ENCODE measurements at regions not wholly inside any gene's neighbourhood (a gene's known extent, or its start where the extent isn't known, plus 50 kb on each side); places are given as distances from the start of the nearest gene placed in this dataset.

DNA sequence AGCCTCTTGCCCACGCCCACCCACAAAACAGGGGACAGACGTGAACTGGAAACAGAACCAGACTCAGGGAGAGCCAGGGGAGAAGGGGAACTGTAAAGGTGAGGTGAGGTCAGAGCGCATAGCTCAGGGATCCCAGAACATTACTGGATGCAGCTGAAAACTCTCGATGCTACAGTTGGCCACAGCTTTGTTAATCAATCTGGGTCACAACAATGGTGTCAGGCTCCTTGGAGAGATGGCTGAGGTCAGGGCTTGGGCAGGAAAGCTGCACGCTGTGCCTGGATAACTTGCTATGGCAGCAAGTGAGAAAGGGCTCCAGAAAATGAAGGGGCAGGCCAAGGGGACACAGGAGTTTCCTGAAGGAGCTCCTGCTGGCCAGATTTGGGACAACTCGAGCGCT, 263.3 kb downstream of the TFCP2L1 start:
- TF ChIP-seq GATA3 (IDR thresholded peaks at IDR 0.05; ENCODE audit: low read depth, low read length) (no peak), GATA2 (IDR thresholded peaks at IDR 0.05; ENCODE audit: low read depth, low read length) (no peak)

DNA sequence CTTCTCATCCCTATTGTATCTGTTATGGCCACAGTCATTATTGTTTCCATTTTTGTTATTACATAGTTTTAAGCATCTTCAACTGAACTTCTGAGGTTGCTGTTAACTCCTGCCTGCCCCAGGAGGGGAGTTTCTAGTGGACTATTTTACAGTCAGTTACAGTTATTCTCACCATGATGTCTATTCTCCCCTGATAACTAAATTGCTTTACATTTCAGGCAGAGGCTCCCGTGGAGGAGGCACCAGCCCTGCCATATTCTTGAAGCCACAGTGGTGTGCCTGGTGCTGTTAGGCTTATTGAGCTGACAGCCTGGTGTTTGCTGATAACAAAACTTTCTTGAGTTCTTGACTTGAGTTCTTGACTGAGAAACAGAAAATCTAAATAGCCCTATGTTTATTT, 256.4 kb downstream of the TFCP2L1 start:
- TF ChIP-seq GATA3 (IDR thresholded peaks at IDR 0.05; ENCODE audit: low read depth, low read length) (no peak), GATA2 (IDR thresholded peaks at IDR 0.05; ENCODE audit: low read depth, low read length) (no peak)

GRCh38 chr2:121030523-121030922, 254.5 kb downstream of the TFCP2L1 start:
- no peak for TF ChIP-seq GATA2 (IDR thresholded peaks at IDR 0.05; ENCODE audit: low read depth, low read length)
- no peak for TF ChIP-seq GATA3 (IDR thresholded peaks at IDR 0.05; ENCODE audit: low read depth, low read length)

DNA sequence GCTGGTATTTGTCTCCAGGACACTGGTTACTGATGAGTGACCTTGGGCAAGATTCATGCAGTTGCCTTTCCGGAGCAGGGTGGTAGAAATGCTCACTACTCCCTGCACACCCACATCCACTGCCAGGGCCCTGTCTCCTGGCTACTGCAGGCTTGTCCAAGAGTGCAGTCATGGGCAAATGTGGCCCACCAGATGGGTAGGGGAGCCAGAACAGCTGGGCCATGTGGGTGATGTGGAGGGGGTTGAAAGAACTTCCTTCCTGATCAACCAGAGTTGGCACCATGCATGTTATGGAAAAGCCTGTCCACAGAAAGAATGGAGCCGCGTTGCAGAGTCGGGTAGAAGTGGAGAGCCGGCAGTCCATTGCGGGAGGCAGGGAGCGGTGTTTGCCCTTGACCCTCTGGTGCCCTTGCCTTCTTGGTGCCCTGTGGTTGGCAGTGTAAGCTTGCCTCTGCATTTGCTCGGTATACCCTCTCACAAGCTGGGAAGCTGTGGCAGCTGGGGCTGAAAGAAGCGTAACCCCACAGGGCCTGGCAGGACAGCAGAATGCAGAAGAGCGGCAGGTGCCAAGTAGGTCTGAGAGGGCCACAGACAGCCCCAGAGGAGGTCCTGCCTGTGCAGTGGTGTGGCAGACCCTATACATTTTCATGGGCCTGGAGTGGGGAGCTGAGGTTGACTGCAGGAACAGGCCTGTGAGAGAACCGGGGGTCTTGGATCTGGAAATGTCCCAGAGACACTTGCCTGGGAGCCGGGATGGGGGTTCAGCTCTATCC, 253.2 kb downstream of the TFCP2L1 start:
- TF ChIP-seq GATA2 (IDR thresholded peaks at IDR 0.05; ENCODE audit: low read depth, low read length) (no peak), GATA3 (IDR thresholded peaks at IDR 0.05; ENCODE audit: low read depth, low read length) (no peak)

DNA sequence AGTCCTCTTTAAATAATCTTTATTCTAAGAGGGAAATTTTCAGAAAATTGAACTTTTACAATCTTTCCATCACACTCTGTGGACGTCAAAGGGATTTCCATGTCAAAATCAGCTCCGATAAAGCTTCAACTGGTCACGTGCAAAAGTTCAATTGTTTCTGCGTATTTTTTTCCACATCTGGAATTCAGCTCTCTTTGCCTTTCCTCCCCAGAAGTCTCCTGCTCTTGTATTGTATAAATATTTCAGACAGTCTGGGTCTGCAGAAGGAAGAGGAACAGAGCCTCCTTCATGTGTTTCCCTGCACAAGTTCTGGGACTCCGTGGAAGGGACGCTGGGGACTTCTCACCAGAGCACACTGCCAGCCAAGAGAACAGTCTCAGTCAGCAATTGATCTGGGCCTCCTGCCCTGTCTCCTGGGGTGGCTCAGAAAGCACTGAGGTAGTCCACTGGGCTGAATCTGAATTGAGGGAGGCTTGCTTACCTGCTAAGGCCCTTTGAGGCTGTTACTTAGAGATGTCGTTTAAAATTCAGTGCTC, 251.5 kb downstream of the TFCP2L1 start:
- no peak for TF ChIP-seq GATA2 (IDR thresholded peaks at IDR 0.05; ENCODE audit: low read depth, low read length)
- TF ChIP-seq GATA3 (IDR thresholded peaks at IDR 0.05; ENCODE audit: low read depth, low read length): no peak

- TF ChIP-seq GATA3 (IDR thresholded peaks at IDR 0.05; ENCODE audit: low read depth, low read length) (no peak), GATA2 (IDR thresholded peaks at IDR 0.05; ENCODE audit: low read depth, low read length) (no peak)
Measured at GRCh38 chr2:121034551-121034950, 250.5 kb downstream of the TFCP2L1 start.

GRCh38 chr2:121036226-121036692, 248.7 kb downstream of the TFCP2L1 start:
- no peak for TF ChIP-seq GATA2 (IDR thresholded peaks at IDR 0.05; ENCODE audit: low read depth, low read length)
- no peak for TF ChIP-seq GATA3 (IDR thresholded peaks at IDR 0.05; ENCODE audit: low read depth, low read length)

DNA sequence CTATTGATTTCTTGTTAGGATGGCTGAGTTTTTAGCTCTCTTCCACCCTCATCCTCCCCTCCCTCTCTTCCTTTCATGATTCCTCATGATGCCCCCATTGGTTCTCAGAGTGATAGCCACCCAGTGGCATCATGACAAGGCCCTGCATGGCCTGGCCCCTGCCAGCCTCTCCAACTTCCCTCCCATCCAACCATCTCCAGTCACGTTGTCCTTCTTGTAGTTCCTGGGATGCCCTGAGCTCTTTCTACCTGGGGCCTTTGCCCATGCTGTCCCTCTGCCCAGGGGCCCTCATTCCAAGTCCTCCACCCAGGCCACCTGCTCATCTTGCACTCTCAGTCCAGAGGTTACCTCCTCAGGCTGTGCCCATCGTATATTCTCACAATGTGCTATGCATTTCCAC, 247.5 kb downstream of the TFCP2L1 start:
- no peak for TF ChIP-seq GATA2 (IDR thresholded peaks at IDR 0.05; ENCODE audit: low read depth, low read length)
- TF ChIP-seq GATA3 (IDR thresholded peaks at IDR 0.05; ENCODE audit: low read depth, low read length): no peak

DNA sequence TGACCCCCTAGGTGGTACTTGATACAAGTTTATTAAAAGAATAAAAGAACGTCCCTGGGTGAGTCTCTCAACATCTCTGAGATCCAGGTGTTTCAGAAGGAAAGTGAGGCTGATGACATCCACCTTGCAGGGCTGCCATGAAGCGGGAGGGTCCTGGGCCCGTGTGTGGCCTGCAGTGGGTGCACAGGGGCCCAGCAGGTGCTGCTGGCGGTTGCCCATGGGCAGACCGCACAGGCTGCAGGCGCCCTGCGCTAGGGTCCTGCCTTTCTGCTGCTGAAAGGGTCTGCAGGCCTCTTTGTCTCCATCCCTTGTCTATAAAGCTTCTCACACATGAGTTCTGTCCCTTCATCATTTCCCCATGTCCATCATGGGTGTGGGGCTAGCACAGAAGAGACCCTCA, 247.0 kb downstream of the TFCP2L1 start:
- TF ChIP-seq GATA3 (IDR thresholded peaks at IDR 0.05; ENCODE audit: low read depth, low read length) (no peak), GATA2 (IDR thresholded peaks at IDR 0.05; ENCODE audit: low read depth, low read length) (no peak)

DNA sequence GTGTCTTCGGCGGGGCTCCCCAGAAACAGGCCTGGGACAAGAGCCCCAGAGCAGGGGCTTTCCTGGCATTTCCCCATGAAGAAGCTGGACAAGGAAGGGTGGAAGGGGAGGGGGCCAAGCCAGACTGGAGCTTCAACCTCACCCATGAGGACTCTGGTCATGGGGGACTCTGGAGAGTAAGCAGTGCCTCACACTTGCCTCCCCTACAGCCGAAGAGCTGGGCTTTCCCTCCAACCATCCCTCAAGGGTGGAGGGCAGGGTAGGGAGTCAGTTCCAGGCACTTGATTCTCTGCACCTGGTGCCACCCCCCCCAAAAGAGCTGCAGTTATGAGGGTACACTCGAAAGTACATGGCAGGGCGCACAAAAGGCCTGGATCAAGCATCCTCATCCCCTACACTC, 246.6 kb downstream of the TFCP2L1 start:
- TF ChIP-seq GATA2 (IDR thresholded peaks at IDR 0.05; ENCODE audit: low read depth, low read length) (no peak), GATA3 (IDR thresholded peaks at IDR 0.05; ENCODE audit: low read depth, low read length) (no peak)

DNA sequence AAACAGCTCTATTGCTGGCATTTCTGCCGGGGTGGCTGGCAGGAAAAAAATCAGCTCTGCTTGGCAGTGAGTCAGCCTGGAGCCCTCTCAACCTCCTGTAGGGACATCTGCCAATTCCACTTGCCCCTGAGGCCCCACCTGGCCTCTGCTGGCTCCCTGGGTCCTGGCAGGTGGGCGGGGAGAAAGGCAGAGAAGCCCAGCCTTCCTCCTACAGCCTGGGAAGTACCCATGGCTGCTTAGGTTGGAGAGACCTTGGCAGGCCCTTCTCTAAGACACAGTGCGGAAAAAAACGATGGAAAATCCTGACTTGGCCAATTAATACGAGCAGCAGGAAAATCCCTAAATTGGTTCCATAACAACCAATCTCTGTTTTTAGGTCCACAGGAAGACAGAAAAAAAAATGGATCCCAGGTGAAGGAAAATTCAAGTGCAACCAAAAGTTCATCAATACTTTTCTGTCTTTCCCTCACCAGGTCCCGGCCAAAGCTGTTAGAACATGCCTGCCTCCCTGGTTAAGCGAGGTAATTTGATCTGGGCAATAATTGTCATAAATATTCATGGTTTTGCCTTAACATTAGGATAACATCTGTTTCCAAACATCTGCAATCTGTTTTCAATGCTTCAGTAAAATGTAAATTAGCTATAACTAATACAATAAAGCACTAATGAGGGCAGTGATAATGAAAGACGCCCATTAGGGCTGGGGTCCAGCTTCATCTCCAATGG, 245.9 kb downstream of the TFCP2L1 start:
- TF ChIP-seq GATA3 (IDR thresholded peaks at IDR 0.05; ENCODE audit: low read depth, low read length) (no peak), GATA2 (IDR thresholded peaks at IDR 0.05; ENCODE audit: low read depth, low read length) (no peak)

DNA sequence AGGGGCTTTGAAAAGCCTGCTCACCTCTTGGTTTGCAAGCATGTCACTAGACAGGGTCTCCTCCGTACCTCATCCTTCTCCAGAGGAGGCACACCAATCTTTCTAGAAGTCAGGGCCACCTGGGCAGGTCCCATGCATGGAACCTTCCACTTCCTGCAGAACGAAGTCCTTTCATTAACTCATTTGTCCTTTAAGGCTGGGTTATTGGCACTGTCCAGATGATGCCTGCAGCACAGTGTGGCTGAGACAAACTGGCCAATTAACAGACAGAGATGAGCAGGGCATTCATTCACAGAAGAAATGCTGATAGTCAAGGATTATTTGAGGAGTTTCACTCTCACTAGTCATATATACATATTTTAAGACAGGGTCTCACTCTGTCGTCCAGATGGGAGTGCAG, 245.3 kb downstream of the TFCP2L1 start:
- TF ChIP-seq GATA3 (IDR thresholded peaks at IDR 0.05; ENCODE audit: low read depth, low read length) (no peak), GATA2 (IDR thresholded peaks at IDR 0.05; ENCODE audit: low read depth, low read length) (no peak)

DNA sequence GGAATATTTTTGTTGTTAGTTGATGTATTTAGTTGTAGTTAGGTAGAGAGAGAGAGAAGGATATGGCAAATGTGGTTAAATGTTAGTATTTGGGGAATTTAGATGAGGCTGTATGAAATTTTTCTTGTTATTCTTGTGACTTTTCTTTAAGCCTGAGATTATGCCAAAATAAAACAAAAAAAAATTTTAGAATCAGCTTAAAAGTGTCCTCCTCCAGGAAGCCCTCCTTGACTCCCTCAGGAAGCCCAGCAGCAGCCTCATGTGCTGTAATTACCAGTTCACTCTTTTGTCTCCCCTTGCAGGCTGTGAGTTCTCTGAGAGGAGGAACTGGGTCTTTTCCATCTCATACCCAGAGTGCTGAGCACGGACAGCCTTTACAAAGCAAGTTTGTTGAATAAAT, 243.5 kb downstream of the TFCP2L1 start:
- TF ChIP-seq GATA3 (IDR thresholded peaks at IDR 0.05; ENCODE audit: low read depth, low read length): no peak
- no peak for TF ChIP-seq GATA2 (IDR thresholded peaks at IDR 0.05; ENCODE audit: low read depth, low read length)

DNA sequence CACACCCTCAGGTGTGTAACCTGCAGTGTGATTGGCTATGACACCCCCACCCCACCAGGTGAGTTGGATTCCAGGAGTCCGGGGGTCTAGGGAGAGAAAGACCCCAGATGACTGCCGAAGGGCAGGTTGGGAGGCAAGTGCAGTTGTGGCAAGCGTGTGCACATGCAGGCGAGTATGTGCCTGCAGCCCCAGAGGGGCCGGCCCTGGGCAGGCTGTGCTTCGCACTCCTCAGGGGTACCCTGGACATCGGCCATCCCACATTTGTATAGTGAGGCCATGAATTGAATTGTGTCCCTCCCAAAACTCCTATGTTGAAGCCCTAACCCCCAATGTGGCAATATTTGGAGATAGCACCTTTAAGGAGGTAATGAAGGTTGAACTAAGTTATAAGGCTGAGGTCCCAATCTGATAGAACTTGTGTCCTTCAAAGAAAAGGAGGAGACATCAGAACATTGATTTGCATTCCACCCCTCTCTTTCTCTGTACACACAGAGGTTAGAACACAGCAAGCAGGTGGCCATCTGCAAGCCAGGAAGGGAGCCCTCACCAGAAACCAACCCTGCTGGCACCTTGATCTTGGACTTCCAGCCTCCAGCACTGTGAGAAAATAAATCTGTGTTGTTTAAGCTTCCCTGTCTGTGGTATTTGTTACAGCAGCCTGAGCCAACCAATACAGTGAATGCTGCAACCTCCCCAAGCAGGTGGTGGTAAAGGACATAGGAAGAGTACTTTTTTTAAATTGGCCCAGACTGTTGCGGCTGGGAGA, 241.8 kb downstream of the TFCP2L1 start:
- no peak for TF ChIP-seq GATA2 (IDR thresholded peaks at IDR 0.05; ENCODE audit: low read depth, low read length)
- no peak for TF ChIP-seq GATA3 (IDR thresholded peaks at IDR 0.05; ENCODE audit: low read depth, low read length)

Data from SH-SY5Y (cell line).